SK-N-SH (cell line): ENCODE measurements at regions not wholly inside any gene's neighbourhood (a gene's known extent, or its start where the extent isn't known, plus 50 kb on each side); places are given as distances from the start of the nearest gene placed in this dataset.

Experiments
- EZH2phosphoT487 ChIP-seq: fragments of 200-600 bp; sonication (generic); IDR thresholded peaks from 2 replicates; pipeline ENCODE4 v1.6.1; 2017; ENCODE audit warnings: low read depth, mixed run types, mild to moderate bottlenecking, antibody characterized with exemption, moderate library complexity, borderline replicate concordance
- MXI1 ChIP-seq: IDR thresholded peaks from 2 replicates; pipeline ENCODE4 v1.6.1; 2012; ENCODE audit warnings: mild to moderate bottlenecking, low read depth, low read length, improper control_type of control experiment
- POLR2AphosphoS5 ChIP-seq: IDR thresholded peaks from 2 replicates; pipeline ENCODE4 v1.6.1; 2012; ENCODE audit warnings: low read depth, low read length
- RFX5 ChIP-seq: IDR thresholded peaks from 2 replicates; pipeline ENCODE4 v1.6.1; 2012; ENCODE audit warnings: mild to moderate bottlenecking, improper control_type of control experiment, low read length
- SMC3 ChIP-seq: IDR thresholded peaks from 2 replicates; pipeline ENCODE4 v1.6.1; 2012; ENCODE audit warnings: low read depth, low read length, improper control_type of control experiment
- TF ChIP-seq, protein P1 (sequence below): fragments of 200-600 bp; sonication (generic); IDR thresholded peaks from 2 replicates; pipeline ENCODE4 v1.6.1; 2017; ENCODE audit warnings: antibody characterized with exemption, mild to moderate bottlenecking, moderate library complexity
- TF ChIP-seq, protein P2 (sequence below): IDR thresholded peaks from 2 replicates; pipeline ENCODE4 v1.6.1; 2012; ENCODE audit warnings: mild to moderate bottlenecking, low read depth, low read length, moderate library complexity
- TF ChIP-seq, protein P3 (sequence below): IDR thresholded peaks from 2 replicates; pipeline ENCODE4 v1.4.0; 2012; ENCODE audit warnings: low read depth

DNA sequence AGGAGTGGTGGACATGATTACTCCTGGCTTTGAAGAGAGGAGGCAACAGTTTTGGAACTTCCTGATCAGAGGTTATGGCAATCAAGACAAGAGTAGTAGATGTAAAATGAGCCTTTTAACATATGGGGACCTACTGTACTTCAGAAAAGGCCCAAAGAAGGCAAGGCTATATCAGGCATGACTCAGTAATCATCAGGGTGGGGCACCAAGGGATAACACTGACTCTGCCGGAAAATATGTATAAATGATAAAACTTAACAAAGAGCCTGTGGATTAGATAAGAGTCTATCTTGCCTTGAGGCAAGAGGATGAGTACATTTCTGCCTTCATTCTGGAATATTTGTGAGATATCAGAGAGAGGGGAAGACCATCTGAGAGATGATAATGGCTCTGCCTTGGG is 1389.9 kb upstream of the MAP3K7 start:
- no peak for TF ChIP-seq MXI1
- TF ChIP-seq, protein P1, sequence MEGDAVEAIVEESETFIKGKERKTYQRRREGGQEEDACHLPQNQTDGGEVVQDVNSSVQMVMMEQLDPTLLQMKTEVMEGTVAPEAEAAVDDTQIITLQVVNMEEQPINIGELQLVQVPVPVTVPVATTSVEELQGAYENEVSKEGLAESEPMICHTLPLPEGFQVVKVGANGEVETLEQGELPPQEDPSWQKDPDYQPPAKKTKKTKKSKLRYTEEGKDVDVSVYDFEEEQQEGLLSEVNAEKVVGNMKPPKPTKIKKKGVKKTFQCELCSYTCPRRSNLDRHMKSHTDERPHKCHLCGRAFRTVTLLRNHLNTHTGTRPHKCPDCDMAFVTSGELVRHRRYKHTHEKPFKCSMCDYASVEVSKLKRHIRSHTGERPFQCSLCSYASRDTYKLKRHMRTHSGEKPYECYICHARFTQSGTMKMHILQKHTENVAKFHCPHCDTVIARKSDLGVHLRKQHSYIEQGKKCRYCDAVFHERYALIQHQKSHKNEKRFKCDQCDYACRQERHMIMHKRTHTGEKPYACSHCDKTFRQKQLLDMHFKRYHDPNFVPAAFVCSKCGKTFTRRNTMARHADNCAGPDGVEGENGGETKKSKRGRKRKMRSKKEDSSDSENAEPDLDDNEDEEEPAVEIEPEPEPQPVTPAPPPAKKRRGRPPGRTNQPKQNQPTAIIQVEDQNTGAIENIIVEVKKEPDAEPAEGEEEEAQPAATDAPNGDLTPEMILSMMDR, result no peak
- no peak for TF ChIP-seq EZH2phosphoT487
- TF ChIP-seq, protein P2, sequence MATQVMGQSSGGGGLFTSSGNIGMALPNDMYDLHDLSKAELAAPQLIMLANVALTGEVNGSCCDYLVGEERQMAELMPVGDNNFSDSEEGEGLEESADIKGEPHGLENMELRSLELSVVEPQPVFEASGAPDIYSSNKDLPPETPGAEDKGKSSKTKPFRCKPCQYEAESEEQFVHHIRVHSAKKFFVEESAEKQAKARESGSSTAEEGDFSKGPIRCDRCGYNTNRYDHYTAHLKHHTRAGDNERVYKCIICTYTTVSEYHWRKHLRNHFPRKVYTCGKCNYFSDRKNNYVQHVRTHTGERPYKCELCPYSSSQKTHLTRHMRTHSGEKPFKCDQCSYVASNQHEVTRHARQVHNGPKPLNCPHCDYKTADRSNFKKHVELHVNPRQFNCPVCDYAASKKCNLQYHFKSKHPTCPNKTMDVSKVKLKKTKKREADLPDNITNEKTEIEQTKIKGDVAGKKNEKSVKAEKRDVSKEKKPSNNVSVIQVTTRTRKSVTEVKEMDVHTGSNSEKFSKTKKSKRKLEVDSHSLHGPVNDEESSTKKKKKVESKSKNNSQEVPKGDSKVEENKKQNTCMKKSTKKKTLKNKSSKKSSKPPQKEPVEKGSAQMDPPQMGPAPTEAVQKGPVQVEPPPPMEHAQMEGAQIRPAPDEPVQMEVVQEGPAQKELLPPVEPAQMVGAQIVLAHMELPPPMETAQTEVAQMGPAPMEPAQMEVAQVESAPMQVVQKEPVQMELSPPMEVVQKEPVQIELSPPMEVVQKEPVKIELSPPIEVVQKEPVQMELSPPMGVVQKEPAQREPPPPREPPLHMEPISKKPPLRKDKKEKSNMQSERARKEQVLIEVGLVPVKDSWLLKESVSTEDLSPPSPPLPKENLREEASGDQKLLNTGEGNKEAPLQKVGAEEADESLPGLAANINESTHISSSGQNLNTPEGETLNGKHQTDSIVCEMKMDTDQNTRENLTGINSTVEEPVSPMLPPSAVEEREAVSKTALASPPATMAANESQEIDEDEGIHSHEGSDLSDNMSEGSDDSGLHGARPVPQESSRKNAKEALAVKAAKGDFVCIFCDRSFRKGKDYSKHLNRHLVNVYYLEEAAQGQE, result no peak
- no peak for TF ChIP-seq RFX5
- TF ChIP-seq, protein P3, sequence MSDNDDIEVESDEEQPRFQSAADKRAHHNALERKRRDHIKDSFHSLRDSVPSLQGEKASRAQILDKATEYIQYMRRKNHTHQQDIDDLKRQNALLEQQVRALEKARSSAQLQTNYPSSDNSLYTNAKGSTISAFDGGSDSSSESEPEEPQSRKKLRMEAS, result no peak
- no peak for TF ChIP-seq SMC3
- no peak for TF ChIP-seq POLR2AphosphoS5
